HG03060 (cell line): ENCODE measurements at regions not wholly inside any gene's neighbourhood (a gene's known extent, or its start where the extent isn't known, plus 50 kb on each side); places are given as distances from the start of the nearest gene placed in this dataset.

Source experiments
- ATAC-seq: cut with Tn5 transposase; IDR thresholded peaks from one replicate; pipeline ENCODE4 v1.9.1; 2021; ENCODE audit warnings: low read depth, moderate number of reproducible peaks; ENCODE audit not compliant: unreplicated experiment

- ATAC-seq = no peak
Measured at GRCh38 chr9:23496489-23497136, 329.4 kb downstream of the ELAVL2 start.

GRCh38 chr9:23497137-23497504, 328.9 kb downstream of the ELAVL2 start:
- no peak for ATAC-seq

GRCh38 chr9:23502004-23502403, 324.0 kb downstream of the ELAVL2 start:
- ATAC-seq = no peak

GRCh38 chr9:23522952-23523351, 303.1 kb downstream of the ELAVL2 start:
- ATAC-seq = no peak

GRCh38 chr9:23524607-23525155, 301.4 kb downstream of the ELAVL2 start:
- ATAC-seq = no peak

- no peak for ATAC-seq
Measured at GRCh38 chr9:23526806-23527205, 299.2 kb downstream of the ELAVL2 start.

- ATAC-seq = no peak
Measured at GRCh38 chr9:23532282-23532681, 293.8 kb downstream of the ELAVL2 start.

GRCh38 chr9:23537192-23538066, 288.6 kb downstream of the ELAVL2 start:
- ATAC-seq = no peak

- ATAC-seq = no peak
Measured at GRCh38 chr9:23538067-23538402, 288.0 kb downstream of the ELAVL2 start.

- ATAC-seq = no peak
Measured at GRCh38 chr9:23538461-23539003, 287.5 kb downstream of the ELAVL2 start.

- no peak for ATAC-seq
Measured at GRCh38 chr9:23539311-23539710, 286.7 kb downstream of the ELAVL2 start.

- ATAC-seq = no peak
Measured at GRCh38 chr9:23541976-23542375, 284.1 kb downstream of the ELAVL2 start.

GRCh38 chr9:23542438-23542837, 283.6 kb downstream of the ELAVL2 start:
- no peak for ATAC-seq

- no peak for ATAC-seq
Measured at GRCh38 chr9:23542927-23543326, 283.1 kb downstream of the ELAVL2 start.

- ATAC-seq = no peak
Measured at GRCh38 chr9:23543419-23543818, 282.6 kb downstream of the ELAVL2 start.

GRCh38 chr9:23545728-23546127, 280.3 kb downstream of the ELAVL2 start:
- no peak for ATAC-seq

GRCh38 chr9:23551311-23551721, 274.7 kb downstream of the ELAVL2 start:
- no peak for ATAC-seq

GRCh38 chr9:23551929-23552707, 273.9 kb downstream of the ELAVL2 start:
- ATAC-seq = no peak

GRCh38 chr9:23552876-23553601, 273.0 kb downstream of the ELAVL2 start:
- no peak for ATAC-seq

- ATAC-seq = no peak
Measured at GRCh38 chr9:23554686-23555085, 271.4 kb downstream of the ELAVL2 start.
